Femur (tissue), 1 donor: ENCODE measurements at regions not wholly inside any gene's neighbourhood (a gene's known extent, or its start where the extent isn't known, plus 50 kb on each side); places are given as distances from the start of the nearest gene placed in this dataset.
"Not testable (repeated sequence)": the region's sequence is repeated elsewhere in the genome, so short reads cannot be mapped to it uniquely, and the experiment has no call there.

Experiments used
- DNase-seq: peaks from one replicate; pipeline ENCODE4 v3.0.0-alpha.2; 2017

DNA sequence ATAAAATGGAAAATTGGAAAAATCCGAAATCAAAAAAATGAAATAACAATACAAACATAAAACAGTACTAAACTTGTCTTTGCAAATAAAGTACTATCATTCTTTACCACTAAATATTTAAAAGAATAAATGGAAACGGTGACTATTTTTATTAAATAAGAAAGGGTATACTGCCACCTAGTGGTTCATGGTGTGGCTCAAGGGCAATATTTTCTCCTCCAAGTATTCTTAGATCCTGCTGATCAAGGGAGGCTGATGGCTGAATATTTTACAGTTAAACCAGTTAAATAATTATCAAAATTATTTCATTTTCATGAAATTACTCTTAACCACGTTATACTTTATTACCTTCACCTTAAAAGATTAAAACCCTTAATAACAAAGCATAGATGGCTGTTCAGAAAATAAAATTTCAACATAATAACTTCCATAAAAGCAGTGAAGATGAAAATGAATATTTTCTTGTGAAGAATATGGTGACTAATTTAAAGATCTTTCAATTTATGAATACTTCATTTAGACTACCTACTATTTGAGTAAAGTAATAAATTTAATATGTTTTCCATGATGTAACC lies 1793.9 kb downstream of the NCAM2 start:
- no peak for DNase-seq

DNA sequence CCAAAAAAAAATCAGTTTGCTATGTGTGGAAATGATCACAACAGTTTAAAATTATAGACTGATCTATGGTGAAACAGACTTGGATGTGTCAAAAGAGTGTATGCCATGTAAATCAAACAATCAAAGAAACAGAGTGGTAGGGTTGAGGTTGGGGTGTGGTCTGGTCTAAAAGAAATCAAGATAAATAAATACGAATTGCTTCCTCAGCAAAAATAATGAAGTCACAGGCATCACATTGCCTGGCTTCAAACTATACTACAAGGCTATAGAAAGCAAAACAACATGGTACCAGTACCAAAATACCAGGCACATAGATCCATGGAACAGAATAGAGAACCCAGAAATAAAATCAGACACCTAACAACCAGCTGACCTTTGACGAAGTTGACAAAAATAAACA lies 1796.9 kb downstream of the NCAM2 start:
- DNase-seq: no peak

DNA sequence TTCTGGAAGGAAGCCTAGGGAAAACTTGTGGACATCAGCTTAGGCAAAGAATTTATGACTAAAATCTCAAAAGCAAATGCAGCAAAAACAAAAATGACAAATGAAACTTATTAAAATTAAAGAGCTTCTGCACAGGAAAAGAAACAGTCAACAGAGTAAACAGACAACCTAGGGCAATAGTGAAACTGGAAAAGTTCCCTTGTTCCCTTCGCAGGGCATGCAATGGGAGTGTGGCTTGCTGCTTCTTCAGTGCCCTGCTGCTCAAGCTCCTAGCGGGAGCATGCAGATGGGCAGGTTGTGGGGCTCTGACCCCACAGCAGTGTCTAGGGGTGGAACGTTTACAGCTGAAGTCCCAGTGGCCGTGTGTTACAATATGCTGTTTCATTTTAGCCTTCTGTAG lies 1797.4 kb downstream of the NCAM2 start:
- no peak for DNase-seq

DNA sequence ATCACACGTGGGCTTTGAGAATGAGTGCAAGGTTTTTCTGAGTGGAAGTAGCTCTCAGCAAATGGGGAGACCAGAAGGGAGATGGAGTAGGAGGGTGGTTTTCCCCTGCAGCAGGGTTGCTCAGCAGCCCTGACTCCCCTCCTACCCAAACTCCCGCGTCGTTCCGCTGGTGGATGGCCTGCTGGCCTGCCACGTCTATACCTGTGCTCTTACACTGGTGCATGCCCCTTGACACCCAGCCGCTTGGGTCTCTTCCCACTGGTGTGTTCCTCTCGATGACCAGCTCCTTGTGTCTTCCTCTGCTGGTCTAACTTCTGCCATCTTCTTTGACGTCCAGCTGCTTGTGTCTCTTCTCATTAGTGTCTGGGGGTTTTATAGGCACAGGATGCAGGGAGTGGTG lies 1797.9 kb downstream of the NCAM2 start:
- DNase-seq: no peak

DNA sequence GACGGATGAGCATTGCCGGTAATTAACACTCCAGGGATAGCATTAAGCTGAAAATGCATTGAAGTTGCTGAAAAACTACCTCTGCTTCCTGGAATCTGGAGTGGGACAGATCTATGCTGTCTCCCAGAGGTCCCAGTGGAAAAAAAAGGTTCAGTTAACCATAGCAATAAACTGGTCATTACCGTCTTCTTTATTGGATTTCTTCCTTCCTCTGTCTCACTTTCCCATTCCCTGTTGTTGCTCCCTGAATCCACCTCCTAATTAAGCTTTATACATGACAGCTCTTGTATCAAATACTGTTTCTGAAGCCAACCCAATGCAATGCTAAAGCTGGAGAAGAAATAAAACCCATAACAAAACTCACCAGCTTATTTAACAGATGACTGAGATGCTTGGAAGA lies 1805.9 kb downstream of the NCAM2 start:
- DNase-seq: no peak

DNA sequence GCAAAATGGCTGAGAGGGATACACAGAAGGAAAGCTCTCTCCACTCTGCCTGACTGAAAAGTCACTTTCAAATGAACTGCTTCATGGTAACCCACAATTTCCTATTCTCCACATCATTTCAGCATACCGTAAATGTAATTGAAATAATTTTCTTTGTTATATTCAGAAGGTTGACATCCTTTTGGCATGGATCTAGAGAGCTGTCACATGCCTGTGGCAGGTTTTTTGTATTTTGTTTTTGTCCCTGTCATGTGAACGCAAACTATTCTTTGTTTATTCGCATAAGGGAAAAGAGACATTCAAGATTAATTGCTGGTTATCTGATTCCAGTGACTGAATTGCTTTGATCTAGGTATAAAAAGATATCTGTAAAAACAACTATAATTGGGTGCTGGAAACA lies 1808.1 kb downstream of the NCAM2 start:
- DNase-seq: no peak

DNA sequence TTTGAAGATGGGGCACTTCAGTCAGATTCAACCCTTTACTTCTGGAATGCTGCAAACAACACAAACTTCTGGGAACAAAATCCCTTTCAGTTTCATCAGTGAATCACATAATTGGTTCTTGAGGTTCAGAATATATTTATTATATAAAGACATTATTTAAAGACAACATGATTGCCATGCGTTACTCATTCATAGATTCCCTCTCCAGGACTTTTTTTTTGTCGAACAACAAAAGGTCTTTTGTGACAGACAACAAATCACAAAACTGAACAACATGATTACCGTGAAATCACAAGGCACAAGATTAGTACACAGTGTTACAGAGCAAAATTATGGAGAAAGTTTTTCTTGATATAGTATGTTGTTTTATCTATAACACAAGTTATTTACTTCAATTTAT lies 1815.0 kb downstream of the NCAM2 start:
- no peak for DNase-seq

DNA sequence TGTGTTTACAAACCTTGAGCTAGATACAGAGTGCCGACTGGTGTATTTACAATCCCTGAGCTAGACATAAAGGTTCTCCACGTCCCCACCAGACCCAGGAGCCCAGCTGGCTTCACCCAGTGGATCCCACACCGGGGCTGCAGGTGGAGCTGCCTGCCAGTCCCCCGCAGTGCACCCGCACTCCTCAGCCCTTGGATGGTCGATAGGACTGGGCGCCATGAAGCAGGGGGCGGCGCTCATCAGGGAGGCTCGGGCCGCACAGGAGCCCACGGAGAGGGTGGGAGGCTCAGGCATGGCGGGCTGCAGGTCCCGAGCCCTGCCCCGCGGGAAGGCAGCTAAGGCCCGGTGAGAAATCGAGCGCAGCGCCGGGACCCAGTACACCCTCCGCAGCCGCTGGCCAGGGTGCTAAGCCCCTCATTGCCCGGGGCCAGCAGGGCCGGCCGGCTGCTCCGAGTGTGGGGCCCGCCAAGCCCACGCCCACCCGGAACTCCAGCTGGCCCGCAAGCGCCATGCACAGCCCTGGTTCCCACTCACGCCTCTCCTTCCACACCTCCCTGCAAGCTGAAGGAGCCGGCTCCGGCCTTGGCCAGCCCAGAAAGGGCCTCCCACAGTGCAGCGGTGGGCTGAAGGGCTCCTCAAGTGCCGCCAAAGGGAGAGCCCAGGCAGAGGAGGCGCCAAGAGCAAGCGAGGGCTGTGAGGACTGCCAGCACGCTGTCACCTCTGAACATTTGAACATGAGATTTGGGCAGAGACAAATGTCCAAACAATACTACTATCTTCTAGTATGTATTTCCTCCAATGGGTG lies 1820.7 kb downstream of the NCAM2 start:
- DNase-seq: not testable (repeated sequence)

DNA sequence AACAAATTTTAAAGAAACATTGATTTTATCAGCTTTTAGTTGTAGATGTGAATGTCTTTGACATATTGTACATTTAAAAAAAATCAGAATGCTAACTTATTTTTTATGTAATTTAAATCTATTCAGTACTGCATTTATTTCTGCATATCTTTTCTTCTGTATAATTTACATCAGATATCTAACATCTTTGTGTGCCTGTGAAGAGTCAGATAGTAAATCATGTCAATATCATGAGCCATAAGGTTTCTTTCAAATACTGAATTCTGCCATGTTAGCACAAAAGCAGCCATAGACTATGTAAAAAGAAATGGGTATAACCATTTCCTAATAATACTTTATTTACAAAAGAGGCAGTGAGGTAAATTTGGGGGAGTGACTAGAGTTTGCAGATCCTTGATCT lies 1829.2 kb downstream of the NCAM2 start:
- DNase-seq: no peak

DNA sequence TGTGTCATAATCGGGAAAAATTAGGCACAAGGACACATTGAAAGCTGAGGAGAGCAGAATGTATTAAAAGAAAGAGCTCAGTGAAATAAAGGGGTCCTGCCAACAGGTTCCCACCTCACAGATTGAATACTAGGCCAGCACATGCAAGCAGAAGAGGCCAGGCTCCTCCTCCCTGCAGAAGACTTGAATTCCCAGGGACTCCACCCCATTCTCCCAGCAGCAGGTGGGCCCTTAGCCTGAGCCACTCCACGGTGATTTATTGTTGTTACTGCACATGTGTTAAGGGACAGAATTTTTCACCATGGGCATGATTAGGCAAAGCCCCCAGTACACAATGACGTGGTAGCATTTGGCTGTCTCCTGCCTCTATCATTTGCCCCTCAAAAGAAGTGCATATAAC lies 1844.7 kb downstream of the NCAM2 start:
- no peak for DNase-seq

DNA sequence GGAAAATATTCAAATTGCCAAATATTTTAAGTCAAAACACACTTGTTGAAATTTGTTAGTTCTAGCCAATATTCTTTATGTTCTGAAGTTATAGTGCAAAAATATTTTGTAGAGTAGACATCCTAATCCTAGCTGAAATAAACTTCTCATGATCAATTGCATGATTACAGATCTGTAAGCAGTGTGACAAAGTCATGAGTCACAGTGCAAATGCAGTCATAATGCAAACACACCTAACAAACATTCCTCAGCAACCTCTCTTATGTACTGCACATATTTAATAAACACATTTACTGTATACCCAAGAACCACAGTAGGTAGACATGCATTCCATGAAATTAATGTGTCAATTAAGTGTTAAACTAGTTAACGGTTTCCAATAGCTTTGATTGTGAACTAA lies 1857.4 kb downstream of the NCAM2 start:
- DNase-seq: no peak

DNA sequence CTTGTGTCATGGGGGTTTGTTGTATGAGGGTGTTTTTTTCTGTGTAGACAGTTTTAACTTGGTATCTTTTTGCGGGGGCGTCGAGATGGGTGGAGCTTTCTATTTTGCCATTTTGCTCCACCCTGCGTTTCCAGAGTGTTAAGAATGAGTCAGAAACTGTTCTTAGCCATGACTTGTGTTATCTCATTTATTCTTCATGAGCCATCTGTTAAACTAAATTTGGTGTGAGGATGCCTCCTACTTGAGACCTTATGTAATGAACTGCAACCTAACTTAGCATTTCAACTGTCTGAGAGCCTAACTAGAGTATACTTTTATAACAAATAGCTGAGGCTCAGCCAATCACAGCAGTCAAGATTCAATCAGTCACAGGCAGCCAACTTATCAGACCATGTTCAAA lies 1873.5 kb downstream of the NCAM2 start:
- no peak for DNase-seq

DNA sequence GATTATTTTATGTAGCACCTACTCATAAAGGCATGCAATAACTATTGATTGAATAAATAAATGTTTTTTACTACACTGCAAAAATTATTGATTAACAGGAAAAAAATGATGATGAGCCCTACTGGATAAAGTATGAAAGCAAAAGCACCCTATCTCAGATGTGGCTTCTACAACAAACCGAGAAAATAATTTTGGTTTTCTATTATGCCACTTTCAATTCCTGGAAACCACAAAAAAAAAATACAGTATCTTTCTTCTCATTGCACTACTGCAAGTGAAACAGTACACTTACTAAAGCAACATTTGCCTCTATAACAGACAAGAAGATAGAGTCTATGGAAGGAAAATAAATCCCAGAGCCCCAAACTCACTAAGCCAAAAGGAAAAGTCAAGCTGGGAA lies 1882.4 kb downstream of the NCAM2 start:
- DNase-seq: no peak

DNA sequence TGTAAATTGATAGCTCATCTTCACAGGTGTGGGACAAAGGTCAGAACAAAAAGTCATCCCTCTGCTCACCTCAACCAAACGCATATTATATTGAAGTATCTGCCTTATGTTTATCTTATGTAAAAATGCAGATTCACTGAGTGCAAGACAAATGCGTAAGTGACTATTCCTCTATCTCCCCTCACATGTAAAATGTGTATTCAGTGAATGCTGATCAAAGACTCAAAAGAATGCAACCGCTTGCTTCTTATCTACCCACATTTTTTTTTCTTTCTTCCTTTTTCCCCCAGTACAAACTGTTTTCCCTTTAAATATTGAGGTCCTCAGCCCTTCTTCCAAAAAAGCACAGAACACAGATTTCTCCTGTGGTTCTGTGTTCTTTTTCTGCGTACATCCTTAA lies 1882.9 kb downstream of the NCAM2 start:
- DNase-seq: no peak

DNA sequence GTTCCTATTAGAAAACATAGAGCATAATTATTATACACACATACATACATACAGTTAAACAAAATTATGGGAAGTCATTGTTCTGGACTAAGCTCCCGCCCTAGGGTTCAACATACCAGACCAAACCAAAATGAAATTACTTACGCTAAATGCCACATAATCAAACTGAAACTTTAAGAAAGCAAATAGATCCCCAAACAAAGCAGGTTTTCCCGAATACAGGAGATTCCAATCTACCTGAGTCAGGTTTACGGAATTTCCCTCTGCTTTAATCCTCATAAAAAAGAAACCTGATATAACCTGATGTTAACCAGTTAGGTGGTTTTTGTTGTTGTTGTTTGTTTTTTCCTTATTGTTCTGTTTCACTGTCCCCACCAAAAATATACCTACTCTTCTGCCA lies 1886.9 kb downstream of the NCAM2 start:
- no peak for DNase-seq

DNA sequence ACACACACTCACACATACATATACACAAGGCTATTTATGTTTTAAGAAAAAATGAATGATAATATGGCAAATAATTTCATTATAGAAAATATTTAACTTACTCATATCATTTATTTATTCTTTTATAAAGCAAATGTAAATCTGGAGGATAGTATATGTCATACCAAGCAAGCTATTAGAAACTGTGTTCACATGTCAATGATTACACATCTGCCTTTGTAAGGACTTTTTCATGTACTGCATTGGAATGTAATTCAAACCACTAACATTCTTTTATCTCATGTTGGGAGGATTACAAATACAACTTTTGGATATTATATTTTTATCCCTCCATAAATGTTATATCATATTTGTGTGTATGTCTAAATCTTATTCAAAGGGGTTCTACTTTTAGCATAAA lies 1887.4 kb downstream of the NCAM2 start:
- no peak for DNase-seq

DNA sequence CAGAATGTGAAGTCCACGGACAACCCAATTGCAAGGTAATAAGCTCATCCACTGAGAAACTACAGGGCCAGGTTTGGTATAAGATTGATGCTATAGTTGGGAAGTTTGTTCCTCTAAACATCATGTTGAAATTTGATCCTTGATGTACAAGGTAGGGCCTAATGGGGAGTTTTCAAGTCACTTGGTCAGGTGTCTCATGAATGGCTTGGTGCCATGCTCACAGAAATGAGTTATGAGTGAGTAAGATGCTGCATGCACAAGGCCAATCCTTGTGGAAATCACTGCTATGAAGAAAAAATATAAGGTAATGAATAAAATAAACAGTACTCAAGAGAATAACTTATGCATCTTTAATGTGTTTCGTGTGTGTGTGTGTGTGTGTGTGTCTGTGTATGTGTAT lies 1891.2 kb downstream of the NCAM2 start:
- no peak for DNase-seq

DNA sequence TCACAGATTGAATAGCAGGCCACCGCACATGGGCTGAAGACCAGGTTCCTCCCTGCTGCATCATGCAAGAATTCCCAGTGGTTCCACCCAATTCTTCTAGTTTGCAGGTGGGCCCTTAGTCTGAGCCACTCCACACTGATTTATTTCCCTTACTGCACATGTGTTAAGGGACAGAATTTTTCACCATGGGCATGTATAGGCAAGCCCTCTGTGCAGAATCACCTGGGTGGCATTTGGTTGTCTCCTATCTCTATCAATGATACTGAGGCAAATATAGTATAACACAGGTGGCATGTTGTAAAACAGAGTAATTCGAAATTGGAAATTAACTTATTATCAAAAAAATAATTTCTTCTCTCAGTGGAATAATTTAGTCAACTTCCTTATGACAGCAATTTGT lies 1892.4 kb downstream of the NCAM2 start:
- no peak for DNase-seq

DNA sequence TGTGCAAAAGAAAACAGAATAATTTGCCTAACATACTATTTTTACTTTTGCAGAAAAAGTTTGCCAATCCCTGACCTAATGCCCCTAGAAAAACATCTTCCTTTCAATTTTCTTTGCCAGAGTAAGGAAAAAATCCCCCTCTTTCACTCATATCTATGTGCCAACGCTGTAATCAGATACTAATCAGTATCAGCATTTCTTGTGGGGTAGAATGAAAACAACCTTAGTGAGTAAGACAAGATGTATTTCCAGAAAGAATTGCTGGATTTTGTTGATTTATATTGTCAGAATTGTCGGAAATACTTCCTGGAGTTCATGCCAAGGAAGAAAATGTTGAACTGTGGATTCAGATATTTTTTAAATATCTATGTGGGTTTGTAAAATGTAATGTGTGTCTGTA lies 1893.8 kb downstream of the NCAM2 start:
- DNase-seq: no peak

DNA sequence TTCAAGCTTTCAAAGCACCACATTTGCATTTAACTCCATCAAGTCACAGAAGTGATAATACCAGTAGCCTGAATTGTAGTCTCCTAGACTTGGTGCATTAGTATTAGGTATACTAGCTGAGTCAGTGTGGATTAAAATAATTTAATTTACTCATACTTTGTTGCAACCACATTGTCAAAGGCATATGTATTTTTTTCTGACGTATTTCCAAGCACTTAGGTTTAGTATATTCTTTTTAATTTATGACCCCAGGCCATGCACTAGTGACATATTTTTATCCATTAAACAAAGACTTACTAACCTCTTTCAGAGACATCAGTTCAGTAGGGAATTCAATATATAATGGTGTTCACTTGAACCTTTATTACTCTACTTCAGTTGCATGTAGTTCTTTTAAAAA lies 1894.5 kb downstream of the NCAM2 start:
- DNase-seq: no peak

DNA sequence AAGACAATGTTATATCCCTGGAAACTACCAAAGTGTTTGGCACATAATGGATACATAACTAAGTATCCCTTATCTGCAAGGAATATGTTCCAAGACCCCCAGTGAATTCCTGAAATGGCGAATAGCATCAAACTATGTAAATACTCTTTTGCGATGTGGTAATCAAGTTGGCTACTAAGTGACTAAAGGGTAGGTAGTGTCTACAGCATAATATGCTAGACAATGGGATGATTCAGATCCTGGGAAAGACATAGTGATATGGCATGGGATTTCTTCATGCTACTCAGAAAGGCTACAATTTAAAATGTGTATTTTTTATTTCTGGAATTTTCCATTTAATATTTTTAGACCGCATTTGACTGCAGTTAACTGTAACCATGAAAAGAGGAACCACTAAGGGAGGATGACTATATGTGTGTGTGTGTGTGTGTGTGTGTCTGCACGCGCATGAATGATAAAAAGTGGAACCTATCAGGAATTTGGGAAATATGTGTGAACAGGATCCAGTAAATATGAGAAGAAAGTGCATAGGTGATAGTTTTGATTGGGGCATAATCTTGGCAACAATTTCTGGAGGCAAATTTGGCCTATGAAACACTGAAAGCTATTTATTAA lies 1899.9 kb downstream of the NCAM2 start:
- no peak for DNase-seq

DNA sequence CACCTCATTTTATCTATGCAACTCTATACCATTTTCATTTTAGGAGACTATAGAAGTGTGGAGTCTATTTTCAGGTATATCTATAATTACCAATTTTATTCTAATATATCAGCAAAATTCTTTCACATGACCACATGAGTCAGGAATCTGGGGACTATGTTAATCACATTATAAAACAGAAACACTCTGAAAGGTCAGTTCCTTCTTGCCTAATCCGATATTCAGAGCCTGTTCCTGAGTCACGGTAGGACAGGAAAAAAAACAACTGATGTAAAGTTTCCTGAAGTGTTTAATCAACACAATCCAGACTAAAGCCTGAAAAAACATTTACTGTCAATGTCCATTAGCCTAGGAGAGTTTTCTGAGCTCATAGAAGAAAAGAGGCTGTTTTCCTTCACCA lies 1902.3 kb downstream of the NCAM2 start:
- no peak for DNase-seq

DNA sequence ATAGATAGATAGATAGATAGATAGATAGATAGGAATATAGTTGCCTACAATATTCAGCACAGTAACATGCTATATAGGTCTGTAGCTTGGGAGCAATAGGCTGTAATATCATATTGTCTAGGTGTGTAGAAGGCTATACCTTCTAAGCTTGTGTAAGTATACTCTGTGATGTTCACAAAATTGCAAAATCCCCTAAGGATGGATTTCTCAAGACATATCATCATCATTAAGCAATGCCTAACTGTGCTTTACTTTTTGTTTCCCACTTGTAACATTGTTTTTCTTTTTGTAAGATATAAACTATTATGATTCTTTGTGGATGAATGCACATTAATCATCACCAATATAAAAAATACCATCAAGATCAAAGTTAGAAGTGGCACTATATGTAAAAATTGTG lies 1905.6 kb downstream of the NCAM2 start:
- DNase-seq: no peak

DNA sequence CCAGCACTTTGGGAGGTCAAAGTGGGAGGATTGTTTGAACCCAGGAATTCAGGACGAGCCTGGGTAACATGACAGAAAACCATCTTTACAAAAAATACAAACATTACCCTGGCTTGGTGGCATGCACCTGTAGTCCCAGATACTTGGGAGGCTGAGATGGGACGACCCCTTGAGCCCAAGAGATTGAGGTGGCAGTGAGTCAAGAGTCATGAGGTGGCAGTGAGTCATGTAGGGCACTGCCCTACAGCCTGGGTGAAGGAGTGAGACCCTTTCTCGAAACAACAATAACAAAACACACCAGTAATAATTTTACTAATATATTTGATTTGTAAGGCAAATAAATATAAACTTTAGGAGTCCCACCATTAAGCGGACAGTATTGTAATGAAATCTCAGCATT lies 1906.2 kb downstream of the NCAM2 start:
- no peak for DNase-seq

DNA sequence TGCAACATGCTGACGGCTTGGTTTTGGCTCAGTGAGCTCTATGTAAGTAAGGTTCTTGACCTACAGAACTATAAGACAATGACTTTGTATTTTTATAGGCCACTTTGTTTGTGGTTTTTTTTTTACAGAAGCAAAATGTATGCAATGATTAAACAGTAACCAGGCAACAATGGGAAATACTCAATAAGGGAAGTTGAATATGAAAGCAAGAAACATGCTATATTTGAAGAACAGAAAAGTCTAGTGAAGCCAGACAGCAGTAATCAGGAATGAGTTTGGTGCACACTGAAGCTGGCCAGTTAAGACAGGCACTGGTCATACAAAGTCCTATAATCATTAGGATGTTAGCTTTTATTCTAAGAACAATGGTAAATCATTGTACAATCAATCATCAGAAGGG lies 1926.8 kb downstream of the NCAM2 start:
- DNase-seq: no peak
